ENCODE measurements at regions not wholly inside any gene's neighbourhood (a gene's known extent, or its start where the extent isn't known, plus 50 kb on each side); places are given as distances from the start of the nearest gene placed in this dataset.
"Not testable (repeated sequence)": the region's sequence is repeated elsewhere in the genome, so short reads cannot be mapped to it uniquely, and the experiment has no call there.

- H3K9me3 ChIP-seq (ENCODE audit: control insufficient read depth, low read depth, low read length); H3K4me3 ChIP-seq (ENCODE audit: low read length); H3K27me3 ChIP-seq (ENCODE audit: control insufficient read depth, insufficient read depth, low read length); H3K4me1 ChIP-seq (ENCODE audit: control insufficient read depth, low read depth, low read length); H3K36me3 ChIP-seq (ENCODE audit: control insufficient read depth, low read depth, low read length); H3K27ac ChIP-seq (ENCODE audit: low read length); H3K9ac ChIP-seq (ENCODE audit: low read length): not testable (repeated sequence)
Measured at GRCh38 chr1:120465900-120466299, 51.1 kb downstream of the NBPF8 start.

- not testable (repeated sequence) for H3K27me3 ChIP-seq (ENCODE audit: control insufficient read depth, insufficient read depth, low read length); H3K27ac ChIP-seq (ENCODE audit: low read length); H3K36me3 ChIP-seq (ENCODE audit: control insufficient read depth, low read depth, low read length); H3K9ac ChIP-seq (ENCODE audit: low read length); H3K4me3 ChIP-seq (ENCODE audit: low read length); H3K9me3 ChIP-seq (ENCODE audit: control insufficient read depth, low read depth, low read length); H3K4me1 ChIP-seq (ENCODE audit: control insufficient read depth, low read depth, low read length)
Measured at GRCh38 chr1:120477663-120478062, 62.8 kb downstream of the NBPF8 start.

GRCh38 chr1:120478400-120478799 lies 63.6 kb downstream of the NBPF8 start:
- not testable (repeated sequence) for H3K9ac ChIP-seq (ENCODE audit: low read length)

GRCh38 chr1:120487542-120487941 lies 72.7 kb downstream of the NBPF8 start:
- H3K4me3 ChIP-seq (ENCODE audit: low read length); H3K9me3 ChIP-seq (ENCODE audit: control insufficient read depth, low read depth, low read length); H3K36me3 ChIP-seq (ENCODE audit: control insufficient read depth, low read depth, low read length); H3K27me3 ChIP-seq (ENCODE audit: control insufficient read depth, insufficient read depth, low read length); H3K4me1 ChIP-seq (ENCODE audit: control insufficient read depth, low read depth, low read length); H3K9ac ChIP-seq (ENCODE audit: low read length); H3K27ac ChIP-seq (ENCODE audit: low read length): not testable (repeated sequence)

More at GRCh38 chr1:120478400-120478799, 63.6 kb downstream of the NBPF8 start:
- not testable (repeated sequence) for H3K27me3 ChIP-seq (ENCODE audit: control insufficient read depth, insufficient read depth, low read length); H3K27ac ChIP-seq (ENCODE audit: low read length); H3K9me3 ChIP-seq (ENCODE audit: control insufficient read depth, low read depth, low read length); H3K36me3 ChIP-seq (ENCODE audit: control insufficient read depth, low read depth, low read length); H3K4me3 ChIP-seq (ENCODE audit: low read length); H3K4me1 ChIP-seq (ENCODE audit: control insufficient read depth, low read depth, low read length)

GRCh38 chr1:120489217-120489616 lies 74.4 kb downstream of the NBPF8 start:
- not testable (repeated sequence) for H3K4me1 ChIP-seq (ENCODE audit: control insufficient read depth, low read depth, low read length); H3K9me3 ChIP-seq (ENCODE audit: control insufficient read depth, low read depth, low read length); H3K27ac ChIP-seq (ENCODE audit: low read length); H3K4me3 ChIP-seq (ENCODE audit: low read length); H3K9ac ChIP-seq (ENCODE audit: low read length); H3K27me3 ChIP-seq (ENCODE audit: control insufficient read depth, insufficient read depth, low read length); H3K36me3 ChIP-seq (ENCODE audit: control insufficient read depth, low read depth, low read length)

DNA sequence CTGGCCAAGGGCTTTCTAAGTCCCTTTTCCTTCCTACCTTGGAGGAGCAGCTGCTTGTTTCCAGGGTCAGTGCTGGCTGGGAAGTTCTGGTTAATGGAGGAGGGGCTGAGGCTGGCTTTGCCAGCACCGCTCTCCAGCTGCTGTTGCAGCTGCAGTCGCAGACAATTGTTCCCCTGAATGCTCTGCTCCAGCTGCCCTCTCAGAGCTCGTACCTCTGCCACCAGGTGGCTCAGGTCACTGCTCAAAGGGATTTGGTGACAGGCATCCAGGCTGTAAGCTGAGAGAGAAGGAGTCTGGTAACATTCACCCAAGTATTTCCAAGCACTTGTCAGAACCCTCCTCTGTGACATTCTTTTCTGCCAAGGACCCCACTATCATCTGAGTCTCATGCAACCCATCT lies 82.3 kb downstream of the NBPF8 start:
- not testable (repeated sequence) for H3K4me1 ChIP-seq (ENCODE audit: control insufficient read depth, low read depth, low read length); H3K9ac ChIP-seq (ENCODE audit: low read length); H3K27me3 ChIP-seq (ENCODE audit: control insufficient read depth, insufficient read depth, low read length); H3K4me3 ChIP-seq (ENCODE audit: low read length); H3K9me3 ChIP-seq (ENCODE audit: control insufficient read depth, low read depth, low read length); H3K36me3 ChIP-seq (ENCODE audit: control insufficient read depth, low read depth, low read length); H3K27ac ChIP-seq (ENCODE audit: low read length)

DNA sequence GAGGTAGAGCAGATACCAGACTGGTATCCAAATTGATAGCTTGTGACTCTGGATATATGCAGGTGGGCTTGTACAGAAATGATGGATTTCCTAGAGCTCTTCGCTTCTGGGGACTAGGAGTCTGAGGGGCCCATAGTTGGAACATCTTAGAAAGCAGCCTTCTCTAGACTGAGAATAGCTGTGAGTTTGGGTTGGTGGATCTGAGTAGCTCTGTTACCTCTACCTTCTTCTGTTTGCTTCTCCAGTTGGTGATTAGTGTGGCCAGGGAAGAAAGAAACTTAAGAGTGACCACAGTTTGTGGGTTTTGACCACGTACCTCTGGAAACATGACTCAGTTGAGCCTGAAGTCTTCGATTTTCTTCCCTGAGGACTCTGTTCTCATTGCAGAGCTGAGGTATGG lies 88.4 kb downstream of the NBPF8 start:
- H3K9ac ChIP-seq (ENCODE audit: low read length); H3K4me1 ChIP-seq (ENCODE audit: control insufficient read depth, low read depth, low read length); H3K4me3 ChIP-seq (ENCODE audit: low read length); H3K36me3 ChIP-seq (ENCODE audit: control insufficient read depth, low read depth, low read length); H3K9me3 ChIP-seq (ENCODE audit: control insufficient read depth, low read depth, low read length); H3K27me3 ChIP-seq (ENCODE audit: control insufficient read depth, insufficient read depth, low read length); H3K27ac ChIP-seq (ENCODE audit: low read length): not testable (repeated sequence)

- not testable (repeated sequence) for H3K4me3 ChIP-seq (ENCODE audit: low read length); H3K9ac ChIP-seq (ENCODE audit: low read length); H3K4me1 ChIP-seq (ENCODE audit: control insufficient read depth, low read depth, low read length); H3K27ac ChIP-seq (ENCODE audit: low read length); H3K27me3 ChIP-seq (ENCODE audit: control insufficient read depth, insufficient read depth, low read length); H3K36me3 ChIP-seq (ENCODE audit: control insufficient read depth, low read depth, low read length); H3K9me3 ChIP-seq (ENCODE audit: control insufficient read depth, low read depth, low read length)
Measured at GRCh38 chr1:120506352-120506751, 91.5 kb downstream of the NBPF8 start.

GRCh38 chr1:120508351-120508750 lies 93.5 kb downstream of the NBPF8 start:
- not testable (repeated sequence) for H3K9ac ChIP-seq (ENCODE audit: low read length); H3K27me3 ChIP-seq (ENCODE audit: control insufficient read depth, insufficient read depth, low read length); H3K9me3 ChIP-seq (ENCODE audit: control insufficient read depth, low read depth, low read length); H3K4me3 ChIP-seq (ENCODE audit: low read length); H3K4me1 ChIP-seq (ENCODE audit: control insufficient read depth, low read depth, low read length); H3K27ac ChIP-seq (ENCODE audit: low read length); H3K36me3 ChIP-seq (ENCODE audit: control insufficient read depth, low read depth, low read length)

- not testable (repeated sequence) for H3K9ac ChIP-seq (ENCODE audit: low read length); H3K27ac ChIP-seq (ENCODE audit: low read length); H3K27me3 ChIP-seq (ENCODE audit: control insufficient read depth, insufficient read depth, low read length)
Measured at GRCh38 chr1:120509258-120509657, 94.4 kb downstream of the NBPF8 start.

DNA sequence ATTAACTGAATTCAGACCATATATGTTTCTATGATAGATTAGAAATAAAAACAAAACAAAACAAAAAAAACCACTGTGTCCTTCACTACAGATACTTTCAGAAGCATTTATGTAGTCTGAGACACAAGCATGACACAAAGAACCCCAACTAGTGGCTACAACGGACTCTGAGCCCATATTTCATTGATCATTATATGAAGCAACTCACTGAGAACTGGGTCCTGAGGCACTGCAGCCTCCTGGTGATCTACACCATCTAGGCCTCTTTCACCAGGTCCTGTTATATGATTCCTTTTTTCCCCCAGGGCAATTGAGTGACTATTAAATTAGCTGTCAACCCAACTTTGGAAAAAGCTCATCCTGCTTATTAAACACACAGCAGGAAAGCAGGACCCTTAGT lies 98.3 kb downstream of the NBPF8 start:
- not testable (repeated sequence) for H3K4me3 ChIP-seq (ENCODE audit: low read length); H3K9ac ChIP-seq (ENCODE audit: low read length); H3K36me3 ChIP-seq (ENCODE audit: control insufficient read depth, low read depth, low read length); H3K27me3 ChIP-seq (ENCODE audit: control insufficient read depth, insufficient read depth, low read length); H3K9me3 ChIP-seq (ENCODE audit: control insufficient read depth, low read depth, low read length); H3K27ac ChIP-seq (ENCODE audit: low read length); H3K4me1 ChIP-seq (ENCODE audit: control insufficient read depth, low read depth, low read length)

More at GRCh38 chr1:120509258-120509657, 94.4 kb downstream of the NBPF8 start:
- H3K36me3 ChIP-seq (ENCODE audit: control insufficient read depth, low read depth, low read length); H3K4me3 ChIP-seq (ENCODE audit: low read length); H3K9me3 ChIP-seq (ENCODE audit: control insufficient read depth, low read depth, low read length); H3K4me1 ChIP-seq (ENCODE audit: control insufficient read depth, low read depth, low read length): not testable (repeated sequence)

- not testable (repeated sequence) for H3K9me3 ChIP-seq (ENCODE audit: control insufficient read depth, low read depth, low read length); H3K4me1 ChIP-seq (ENCODE audit: control insufficient read depth, low read depth, low read length); H3K27ac ChIP-seq (ENCODE audit: low read length); H3K9ac ChIP-seq (ENCODE audit: low read length); H3K4me3 ChIP-seq (ENCODE audit: low read length); H3K27me3 ChIP-seq (ENCODE audit: control insufficient read depth, insufficient read depth, low read length); H3K36me3 ChIP-seq (ENCODE audit: control insufficient read depth, low read depth, low read length)
Measured at GRCh38 chr1:120513531-120513930, 98.7 kb downstream of the NBPF8 start.

GRCh38 chr1:120519196-120519595 lies 104.4 kb downstream of the NBPF8 start:
- H3K27me3 ChIP-seq (ENCODE audit: control insufficient read depth, insufficient read depth, low read length); H3K9me3 ChIP-seq (ENCODE audit: control insufficient read depth, low read depth, low read length): not testable (repeated sequence)

More at GRCh38 chr1:120519196-120519595, 104.4 kb downstream of the NBPF8 start:
- H3K4me3 ChIP-seq (ENCODE audit: low read length); H3K27ac ChIP-seq (ENCODE audit: low read length); H3K9ac ChIP-seq (ENCODE audit: low read length); H3K36me3 ChIP-seq (ENCODE audit: control insufficient read depth, low read depth, low read length); H3K4me1 ChIP-seq (ENCODE audit: control insufficient read depth, low read depth, low read length): not testable (repeated sequence)

Measured in iPS-18a (cell line).